GM12878 (cell line): ENCODE measurements at regions not wholly inside any gene's neighbourhood (a gene's known extent, or its start where the extent isn't known, plus 50 kb on each side); places are given as distances from the start of the nearest gene placed in this dataset.

Experiments used
- CREM ChIP-seq: IDR thresholded peaks from 2 replicates; pipeline ENCODE4 v1.6.1; 2014; ENCODE audit warnings: antibody characterized with exemption, low read depth
- CTCF ChIP-seq, 3 experiments: IDR thresholded peaks in 2 of 3; conservative IDR thresholded peaks in 1 of 3; 2 replicates each; pipeline ENCODE4 v1.5.1; 2011; ENCODE audit warnings: low read depth in 3 of 3, low read length in 3 of 3, mild to moderate bottlenecking in 3 of 3, control low read depth in 2 of 3, moderate library complexity in 2 of 3, inconsistent platforms in 1 of 3, mixed read lengths in 1 of 3; ENCODE audit not compliant: control insufficient read depth in 2 of 3, insufficient read depth in 1 of 3; ENCODE audit errors: extremely low read depth in 1 of 3
- HSF1 ChIP-seq: fragments of 150-350 bp; IDR thresholded peaks from 2 replicates; pipeline ENCODE4 v1.6.1; 2014; ENCODE audit warnings: mild to moderate bottlenecking, low read depth, low read length
- KAT2A ChIP-seq: conservative IDR thresholded peaks from 2 replicates; pipeline ENCODE4 v1.6.1; 2011; ENCODE audit warnings: low read depth, low read length; ENCODE audit not compliant: control insufficient read depth
- POLR2AphosphoS5 ChIP-seq: IDR thresholded peaks from 2 replicates; pipeline ENCODE4 v1.6.1; 2011; ENCODE audit warnings: mild to moderate bottlenecking, low read length, inconsistent platforms
- RAD21 ChIP-seq: IDR thresholded peaks from 2 replicates; pipeline ENCODE4 v1.6.1; 2011; ENCODE audit warnings: mild to moderate bottlenecking, low read depth, low read length, moderate library complexity; ENCODE audit not compliant: insufficient read depth
- REST ChIP-seq: IDR thresholded peaks from 2 replicates; pipeline ENCODE4 v1.6.1; 2012; ENCODE audit warnings: mild to moderate bottlenecking, low read depth, low read length

- TF ChIP-seq CTCF (IDR thresholded peaks at IDR 0.05 in 2 of 3, conservative IDR thresholded peaks at IDR 0.05 in 1 of 3; ENCODE audit: control insufficient read depth in 2 of 3, extremely low read depth in 1 of 3, insufficient read depth in 1 of 3, low read depth in 3 of 3, low read length in 3 of 3): no peak
- TF ChIP-seq CREM: no peak
- TF ChIP-seq POLR2AphosphoS5: no peak
- no peak for TF ChIP-seq KAT2A
- no peak for TF ChIP-seq RAD21
- no peak for TF ChIP-seq REST
- TF ChIP-seq HSF1: no peak
Observed at GRCh38 chr6:134491477-134491876, 173.6 kb upstream of the SGK1 start.
